RPMI8226 (cell line): ENCODE measurements at regions not wholly inside any gene's neighbourhood (a gene's known extent, or its start where the extent isn't known, plus 50 kb on each side); places are given as distances from the start of the nearest gene placed in this dataset.
A peak's percentile ranks its signal among the peaks of the same experiment; 100 is the strongest.

Source experiments
- DNase-seq: peaks from one replicate; pipeline ENCODE4 v3.0.0-alpha.2; 2015

- no peak for DNase-seq
These were observed 398.4 kb upstream of the EEF2KMT start for GRCh38 chr16:5496013-5496412.

GRCh38 chr16:5490499-5490898 is 392.9 kb upstream of the EEF2KMT start:
- DNase-seq, result peak; percentile 67

DNA sequence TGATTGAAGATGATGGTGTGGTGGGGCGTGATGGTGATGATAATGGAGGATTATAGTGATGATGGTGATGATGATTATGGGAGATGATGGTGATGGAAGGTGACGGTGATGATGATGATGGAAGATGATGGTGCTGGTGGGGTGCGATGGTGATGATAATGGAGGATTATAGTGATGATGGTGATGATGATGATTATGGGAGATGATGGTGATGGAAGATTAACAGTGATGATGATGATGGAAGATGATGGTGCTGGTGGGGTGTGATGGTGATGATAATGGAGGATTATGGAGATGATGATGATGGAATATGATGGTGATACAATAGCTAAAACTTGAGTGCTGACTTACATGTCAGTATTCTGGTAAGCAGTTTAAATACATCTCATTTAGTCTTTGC is 391.0 kb upstream of the EEF2KMT start:
- no peak for DNase-seq

- no peak for DNase-seq
These were observed 390.1 kb upstream of the EEF2KMT start for GRCh38 chr16:5487728-5488127.

DNA sequence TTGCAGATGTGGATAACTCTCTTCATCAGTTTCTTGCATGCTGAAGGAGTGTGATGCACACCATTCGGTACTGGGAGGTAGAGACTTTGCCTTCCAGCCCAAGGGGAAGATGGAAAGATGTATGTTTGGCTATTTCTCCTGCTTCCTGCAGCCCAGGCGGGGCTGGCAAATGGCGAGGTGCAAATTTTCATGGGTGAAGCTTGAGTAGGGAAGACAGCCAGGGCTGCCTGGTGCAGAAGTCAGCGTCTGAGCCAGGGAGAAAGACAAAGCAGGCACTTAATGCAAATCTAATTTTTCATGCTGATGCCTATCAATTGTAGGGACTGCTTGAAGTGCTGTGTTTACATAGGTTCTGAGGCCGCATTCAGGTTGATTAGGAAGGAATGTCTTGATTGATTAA is 384.7 kb upstream of the EEF2KMT start:
- DNase-seq, result no peak

- no peak for DNase-seq
These were observed 383.0 kb upstream of the EEF2KMT start for GRCh38 chr16:5480431-5481195.

DNA sequence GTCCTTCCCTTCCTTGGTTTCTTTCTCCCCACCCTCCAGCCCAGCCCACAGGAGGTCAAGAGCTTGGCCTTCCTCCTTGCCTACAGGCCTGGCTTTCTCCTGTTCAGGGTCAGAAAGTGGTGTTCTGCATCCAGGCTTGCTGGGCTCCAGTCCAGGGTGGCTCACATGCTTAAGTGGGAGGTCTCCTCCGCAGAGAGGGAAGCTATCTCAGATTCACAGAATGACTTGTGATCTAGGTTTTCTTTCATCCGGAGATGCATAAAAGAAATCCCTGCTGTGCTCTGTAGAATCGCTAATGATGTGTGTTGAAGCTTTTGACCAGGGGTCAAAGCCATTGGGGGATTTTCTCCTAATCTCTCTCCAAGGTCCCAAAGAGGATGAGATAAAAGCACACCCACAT is 382.3 kb upstream of the EEF2KMT start:
- no peak for DNase-seq

DNA sequence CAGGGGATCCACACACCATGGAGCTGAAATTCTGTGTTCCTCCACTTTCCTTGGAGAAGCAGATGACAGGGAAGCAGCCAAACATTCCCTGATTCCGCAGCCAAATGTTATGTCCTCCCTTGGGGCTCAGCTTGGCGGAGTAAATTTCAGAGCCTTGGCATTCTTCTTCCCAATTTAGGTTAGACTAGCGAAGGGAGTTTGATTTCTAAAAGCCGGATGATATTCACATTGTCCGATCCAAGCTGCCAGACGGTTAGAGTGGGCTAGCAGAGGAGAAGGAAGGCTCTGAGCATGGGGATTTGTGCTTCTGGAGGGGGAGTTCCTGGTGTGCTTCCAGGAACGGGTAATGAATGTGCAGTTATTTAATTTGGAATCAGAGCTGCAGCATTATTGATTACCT is 380.4 kb upstream of the EEF2KMT start:
- DNase-seq, result no peak

DNA sequence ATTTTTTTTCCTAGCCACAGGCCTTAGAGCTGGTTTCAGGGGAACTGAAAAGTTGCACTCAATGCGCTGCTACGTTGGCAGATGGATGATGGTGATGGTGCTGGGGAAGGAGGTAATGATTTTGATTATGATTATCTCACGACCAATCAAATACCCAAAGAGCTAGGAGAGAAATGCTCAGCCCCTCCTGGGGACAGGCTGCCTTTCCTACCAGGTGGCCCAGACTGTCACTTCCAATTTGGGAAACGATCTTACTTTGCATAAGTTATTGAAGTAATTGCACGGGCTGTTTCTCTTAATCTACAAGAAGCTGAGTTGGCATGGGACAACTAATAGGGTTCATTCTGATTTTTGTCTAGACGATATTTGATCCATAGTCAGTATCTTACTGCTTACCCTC is 379.7 kb upstream of the EEF2KMT start:
- no peak for DNase-seq

- DNase-seq, result no peak
These were observed 375.0 kb upstream of the EEF2KMT start for GRCh38 chr16:5472552-5472951.

DNA sequence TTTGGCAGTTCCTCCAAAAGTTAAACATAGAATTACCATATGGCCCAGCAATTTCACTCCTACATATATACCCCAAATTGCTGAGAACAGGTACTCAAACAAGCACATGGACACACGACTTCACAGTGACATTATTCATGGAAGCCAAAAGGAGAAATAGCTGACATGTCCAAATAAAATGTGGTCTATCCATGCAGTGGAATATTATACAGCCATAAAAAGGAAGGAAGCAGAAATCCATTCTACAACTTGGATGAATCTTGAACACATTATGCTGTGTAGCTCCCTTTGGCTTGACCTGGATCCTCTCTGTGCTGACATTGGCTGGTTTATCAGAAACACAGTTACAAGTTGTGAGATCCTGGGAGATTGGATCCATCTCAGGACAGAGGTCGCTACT is 370.9 kb upstream of the EEF2KMT start:
- DNase-seq, result no peak

DNA sequence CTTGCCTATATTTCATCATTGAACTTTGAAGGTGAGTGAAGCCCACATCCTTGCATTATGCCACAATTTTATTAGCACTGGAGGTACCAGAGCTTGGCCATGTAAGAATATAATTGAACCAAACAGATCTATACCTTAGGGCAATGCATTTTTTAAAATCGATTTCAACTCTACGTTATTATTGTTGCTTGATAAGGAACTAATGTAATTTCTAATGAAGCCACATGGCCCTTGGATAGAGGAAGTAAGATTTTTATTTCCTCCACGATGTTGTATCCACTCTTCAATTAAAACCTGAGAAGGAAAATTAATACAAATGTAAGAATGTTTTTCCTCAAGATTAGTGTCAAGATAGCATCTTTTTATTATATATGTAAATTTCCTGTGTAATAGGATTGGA is 370.0 kb upstream of the EEF2KMT start:
- no peak for DNase-seq

GRCh38 chr16:5466551-5466950 is 369.0 kb upstream of the EEF2KMT start:
- no peak for DNase-seq

DNA sequence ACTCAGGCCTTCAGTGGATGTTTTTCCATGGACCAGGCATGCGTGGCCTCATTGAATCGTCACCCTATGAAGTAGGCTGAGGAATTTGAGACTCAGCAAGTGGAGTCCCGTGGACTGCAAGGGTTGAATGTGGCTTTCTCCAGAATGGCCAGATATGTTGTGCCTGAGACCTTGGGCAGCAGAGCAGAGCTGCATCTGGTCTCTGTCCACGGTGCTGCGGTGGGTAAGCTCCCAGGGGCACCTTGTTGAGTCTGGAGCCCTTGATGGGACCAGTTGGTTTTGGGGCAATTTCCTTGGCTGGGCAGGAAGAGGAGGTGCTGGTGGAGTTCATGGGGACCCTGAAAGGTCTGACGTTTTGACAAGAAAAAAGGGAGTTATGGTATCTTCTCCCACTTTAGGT is 368.1 kb upstream of the EEF2KMT start:
- DNase-seq, result no peak

DNA sequence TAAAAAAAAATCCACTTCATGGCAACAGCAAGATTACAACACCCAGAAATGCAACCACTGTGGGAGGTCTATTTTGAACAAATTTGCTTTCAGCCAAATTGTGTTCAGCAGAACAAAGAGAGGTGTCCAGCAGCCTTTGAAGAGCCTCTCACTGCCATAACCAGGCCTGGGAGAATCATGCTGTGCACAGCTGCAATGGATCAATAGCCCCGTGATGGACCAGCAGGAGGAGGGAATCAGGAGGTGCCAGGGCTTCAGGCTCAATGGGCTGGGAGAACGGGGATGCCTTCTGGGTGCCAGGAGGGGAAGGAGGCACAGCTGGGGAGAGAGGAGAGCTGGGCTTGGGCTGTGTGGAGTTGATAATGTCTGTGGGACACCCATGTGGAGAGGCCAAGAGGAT is 366.2 kb upstream of the EEF2KMT start:
- DNase-seq, result no peak

DNA sequence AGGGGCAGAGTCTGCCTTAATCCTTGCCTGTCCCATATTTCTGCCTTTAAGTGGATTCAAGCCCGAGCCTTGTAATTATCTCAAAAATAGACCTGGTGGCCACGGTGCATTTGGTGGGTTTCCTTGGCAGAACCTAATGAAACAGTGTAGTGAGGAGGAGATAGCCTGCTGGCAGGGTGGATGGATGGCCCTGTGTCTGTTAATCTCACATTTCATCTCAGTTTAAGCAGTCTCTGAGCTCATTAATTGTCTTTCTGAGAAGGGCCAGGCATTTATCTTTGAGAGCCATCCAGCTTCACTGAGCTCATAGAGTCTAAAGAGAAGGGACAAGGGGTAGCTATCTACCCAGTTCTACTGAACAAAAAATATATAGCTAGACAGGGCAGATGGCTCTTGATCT is 364.0 kb upstream of the EEF2KMT start:
- DNase-seq, result no peak

GRCh38 chr16:5461141-5461540 is 363.5 kb upstream of the EEF2KMT start:
- no peak for DNase-seq

DNA sequence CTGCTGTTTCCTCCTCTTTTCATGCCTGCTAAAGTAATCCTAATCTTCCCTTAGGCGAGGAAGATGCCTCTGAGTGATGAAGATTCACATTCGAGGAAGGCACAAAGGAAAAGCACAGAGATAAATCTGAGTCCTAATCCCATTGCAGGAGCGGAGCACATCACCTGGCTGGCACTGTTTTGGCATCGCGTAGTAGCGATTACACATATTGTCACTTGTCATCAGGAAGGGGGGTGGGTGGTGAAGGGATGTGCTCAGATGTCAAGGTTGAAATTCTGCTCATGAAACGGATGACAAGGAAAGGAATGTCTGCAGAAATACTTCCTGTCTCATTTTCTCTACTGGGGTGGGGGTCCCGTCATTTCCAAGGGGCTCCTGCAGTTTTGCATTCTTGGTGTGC is 363.1 kb upstream of the EEF2KMT start:
- DNase-seq, result no peak

- DNase-seq, result no peak
These were observed 362.3 kb upstream of the EEF2KMT start for GRCh38 chr16:5459863-5460262.

- DNase-seq, result no peak
These were observed 357.5 kb upstream of the EEF2KMT start for GRCh38 chr16:5455110-5455509.

- DNase-seq, result no peak
These were observed 356.8 kb upstream of the EEF2KMT start for GRCh38 chr16:5454349-5454748.

DNA sequence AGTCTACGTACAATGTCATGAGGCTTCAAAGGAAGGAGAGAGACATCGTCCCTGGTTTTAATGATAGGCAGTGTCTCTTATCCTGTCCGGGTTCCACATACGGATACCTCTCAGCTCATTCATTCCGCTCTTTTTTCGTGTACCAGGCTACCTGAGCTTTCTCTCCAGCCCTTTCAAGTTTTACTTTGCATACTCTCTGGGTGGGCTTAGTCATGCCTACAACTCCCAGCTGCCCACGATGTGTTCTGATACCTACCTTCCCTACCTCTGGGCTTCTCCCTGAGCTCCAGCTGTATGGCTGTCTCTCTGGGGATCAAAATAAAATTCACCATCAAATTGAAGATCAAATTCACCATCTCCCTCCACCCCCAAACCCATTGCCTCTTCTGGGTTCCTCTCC is 354.0 kb upstream of the EEF2KMT start:
- DNase-seq, result no peak

DNA sequence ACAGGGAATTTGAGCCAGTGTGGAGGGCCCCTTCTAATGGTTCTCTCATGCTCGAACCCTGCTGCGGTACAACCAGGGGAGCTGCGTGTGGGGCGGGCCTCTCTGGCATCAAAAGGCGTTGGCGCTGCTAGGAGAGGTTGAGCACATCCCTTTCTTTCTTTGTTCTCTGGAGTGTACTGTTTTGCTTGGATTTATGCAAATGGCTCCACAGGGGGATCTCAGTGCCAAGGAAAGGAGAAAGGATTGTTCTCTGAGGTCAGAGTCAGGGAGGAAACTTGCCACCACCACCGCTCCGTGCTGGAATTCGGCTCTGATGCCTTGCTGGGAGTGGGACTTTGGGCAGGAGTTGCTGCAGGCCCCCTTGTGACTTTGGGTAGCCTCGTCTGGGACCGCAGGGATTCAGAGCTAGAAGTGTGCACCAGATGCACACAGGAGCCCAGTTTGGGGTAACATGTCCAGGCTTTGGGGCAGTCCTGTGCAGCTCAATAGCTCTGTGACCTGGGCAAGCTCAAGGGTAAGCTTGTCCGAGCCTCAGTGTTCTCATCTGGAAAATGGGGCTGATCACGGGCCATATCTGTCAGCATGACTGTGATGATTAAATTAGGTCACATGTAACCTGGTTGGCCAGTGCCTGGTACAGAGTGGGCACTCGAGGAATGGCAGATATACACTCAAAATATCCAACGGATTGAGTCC is 353.0 kb upstream of the EEF2KMT start:
- no peak for DNase-seq

DNA sequence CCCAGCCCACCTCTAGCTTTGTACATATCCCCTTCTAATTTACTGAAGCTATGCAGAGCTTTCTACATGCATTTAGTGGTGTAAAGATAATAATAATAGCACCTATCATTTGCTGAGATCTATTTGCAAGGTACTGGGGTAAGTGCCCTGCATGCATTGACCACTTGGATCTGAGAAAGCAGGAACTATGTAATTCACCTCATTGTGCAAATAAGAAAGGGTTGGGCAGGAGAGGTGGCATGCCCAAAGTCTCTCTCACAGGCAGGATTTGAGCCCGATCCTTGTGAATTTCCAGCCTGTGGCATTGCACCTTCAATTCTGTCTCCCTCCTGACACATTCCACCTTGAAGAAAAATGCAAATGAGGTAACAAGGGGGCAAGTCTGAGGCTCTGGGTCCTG is 352.3 kb upstream of the EEF2KMT start:
- no peak for DNase-seq

- no peak for DNase-seq
These were observed 351.2 kb upstream of the EEF2KMT start for GRCh38 chr16:5448798-5449197.
